HEK293T (cell line): ENCODE measurements at regions not wholly inside any gene's neighbourhood (a gene's known extent, or its start where the extent isn't known, plus 50 kb on each side); places are given as distances from the start of the nearest gene placed in this dataset.

Experiments
- CTCF ChIA-PET: fragments of 350-600 bp; formaldehyde crosslinking; extraction: SDS; loops from one replicate; lab custom pipeline; 2021; ENCODE audit warnings: antibody characterized with exemption, inconsistent platforms; lab: Yijun Ruan, JAX
- POLR2A ChIA-PET: fragments of 350-600 bp; formaldehyde crosslinking; extraction: SDS; loops from one replicate; lab custom pipeline; 2020; ENCODE audit warnings: antibody characterized with exemption, inconsistent platforms; lab: Yijun Ruan, JAX
- DNase-seq: peaks from one replicate; pipeline ENCODE4 v3.0.0; 2012; ENCODE audit warnings: mixed read lengths; ENCODE audit errors: extremely low spot score
- ARNT ChIP-seq: fragments of 450-650 bp; IDR thresholded peaks from 2 replicates; pipeline ENCODE4 v1.6.1; 2017; ENCODE audit warnings: mild to moderate bottlenecking
- BHLHE40 ChIP-seq: fragments of 450-650 bp; IDR thresholded peaks from 2 replicates; pipeline ENCODE4 v1.6.1; 2016; ENCODE audit warnings: mild to moderate bottlenecking, moderate library complexity, borderline replicate concordance
- CTBP1 ChIP-seq: fragments of 450-650 bp; IDR thresholded peaks from 2 replicates; pipeline ENCODE4 v1.6.1; 2016; ENCODE audit warnings: borderline replicate concordance
- ELF4 ChIP-seq: fragments of 450-650 bp; IDR thresholded peaks from 2 replicates; pipeline ENCODE4 v1.6.1; 2017; ENCODE audit warnings: antibody characterized with exemption
- FOXA1 ChIP-seq: fragments of 450-650 bp; IDR thresholded peaks from 2 replicates; pipeline ENCODE4 v1.6.1; 2016; ENCODE audit warnings: mild to moderate bottlenecking
- FOXK2 ChIP-seq: fragments of 450-650 bp; IDR thresholded peaks from 2 replicates; pipeline ENCODE4 v1.6.1; 2016; ENCODE audit warnings: mild to moderate bottlenecking
- FOXM1 ChIP-seq: fragments of 450-650 bp; IDR thresholded peaks from 2 replicates; pipeline ENCODE4 v1.6.1; 2017; ENCODE audit warnings: mild to moderate bottlenecking, borderline replicate concordance
- HDGF ChIP-seq: fragments of 450-650 bp; IDR thresholded peaks from 2 replicates; pipeline ENCODE4 v1.6.1; 2017; ENCODE audit warnings: antibody characterized with exemption, borderline replicate concordance
- L3MBTL2 ChIP-seq: fragments of 450-650 bp; conservative IDR thresholded peaks from 2 replicates; pipeline ENCODE4 v1.6.1; 2016; ENCODE audit warnings: mild to moderate bottlenecking
- LEF1 ChIP-seq: fragments of 450-650 bp; IDR thresholded peaks from 2 replicates; pipeline ENCODE4 v1.6.1; 2017; ENCODE audit warnings: mild to moderate bottlenecking, borderline replicate concordance
- NFRKB ChIP-seq: fragments of 450-650 bp; IDR thresholded peaks from 2 replicates; pipeline ENCODE4 v1.6.1; 2016; ENCODE audit warnings: mild to moderate bottlenecking, moderate library complexity
- PKNOX1 ChIP-seq: fragments of 450-650 bp; IDR thresholded peaks from 2 replicates; pipeline ENCODE4 v1.6.1; 2016
- SP1 ChIP-seq: fragments of 450-650 bp; IDR thresholded peaks from 2 replicates; pipeline ENCODE4 v1.6.1; 2017
- SUZ12 ChIP-seq: fragments of 450-650 bp; IDR thresholded peaks from 2 replicates; pipeline ENCODE4 v1.6.1; 2016; ENCODE audit warnings: mild to moderate bottlenecking
- TARDBP ChIP-seq: fragments of 450-650 bp; IDR thresholded peaks from 2 replicates; pipeline ENCODE4 v1.6.1; 2016
- ZNF384 ChIP-seq: fragments of 450-650 bp; IDR thresholded peaks from 2 replicates; pipeline ENCODE4 v1.6.1; 2016

GRCh38 chr4:180134091-180134866, 2108.9 kb upstream of the TENM3 start:
- ChIA-PET POLR2A (no interaction called here), CTCF (no interaction called here)
- peak; percentile 30 for DNase-seq
- TF ChIP-seq PKNOX1 (peak; percentile 95), HDGF (no peak)

GRCh38 chr4:180141734-180142133, 2101.5 kb upstream of the TENM3 start:
- DNase-seq, result no peak
- ChIA-PET POLR2A (no interaction called here), CTCF (no interaction called here)
- TF ChIP-seq HDGF (no peak), ZNF384 (no peak), FOXM1 (no peak), BHLHE40 (no peak), FOXA1 (no peak), ARNT (no peak), SUZ12 (no peak), TARDBP (no peak)

- ChIA-PET CTCF (no interaction called here), POLR2A (no interaction called here)
- DNase-seq, result no peak
- TF ChIP-seq FOXM1 (no peak), NFRKB (no peak), L3MBTL2 (no peak), PKNOX1 (no peak), ELF4 (no peak), SUZ12 (no peak), TARDBP (no peak), FOXK2 (no peak)
Measured at GRCh38 chr4:180148737-180149136, 2094.5 kb upstream of the TENM3 start.

- TF ChIP-seq ELF4, result no peak
- peak; percentile 77 for TF ChIP-seq ZNF384
- no peak for TF ChIP-seq BHLHE40
- CTCF ChIA-PET, result no interaction called here
- DNase-seq, result no peak
- POLR2A ChIA-PET, result no interaction called here
Measured at GRCh38 chr4:180150818-180151217, 2092.4 kb upstream of the TENM3 start.

- CTCF ChIA-PET, result no interaction called here
- TF ChIP-seq NFRKB (no peak), HDGF (no peak), FOXA1 (no peak), CTBP1 (no peak), ZNF384 (no peak), ELF4 (no peak), FOXK2 (no peak), TARDBP (no peak), BHLHE40 (no peak), SP1 (no peak), PKNOX1 (no peak), SUZ12 (no peak), L3MBTL2 (no peak), FOXM1 (no peak), LEF1 (no peak), ARNT (no peak)
- POLR2A ChIA-PET, result no interaction called here
- no peak for DNase-seq
Measured at GRCh38 chr4:180152831-180153230, 2090.4 kb upstream of the TENM3 start.

- CTCF ChIA-PET, result no interaction called here
- POLR2A ChIA-PET, result no interaction called here
- TF ChIP-seq FOXA1 (no peak), LEF1 (no peak), TARDBP (no peak), BHLHE40 (no peak), SP1 (no peak), PKNOX1 (no peak), CTBP1 (no peak), NFRKB (no peak), ELF4 (no peak), ZNF384 (no peak), SUZ12 (no peak), HDGF (no peak), ARNT (no peak), FOXM1 (no peak), FOXK2 (no peak), L3MBTL2 (no peak)
- no peak for DNase-seq
Measured at GRCh38 chr4:180153587-180153986, 2089.6 kb upstream of the TENM3 start.

- CTCF ChIA-PET, result no interaction called here
- POLR2A ChIA-PET, result no interaction called here
- TF ChIP-seq L3MBTL2 (no peak), ARNT (no peak), PKNOX1 (no peak), LEF1 (no peak)
- DNase-seq, result no peak
Measured at GRCh38 chr4:180156684-180157083, 2086.5 kb upstream of the TENM3 start.
